H1 (cell line): ENCODE measurements at regions not wholly inside any gene's neighbourhood (a gene's known extent, or its start where the extent isn't known, plus 50 kb on each side); places are given as distances from the start of the nearest gene placed in this dataset.

Source experiments
- CTCF ChIA-PET: fragments of 300-600 bp; sonication (Branson Sonifier 250); formaldehyde crosslinking; loops from one replicate; lab custom pipeline; 2021; ENCODE audit not compliant: partially characterized antibody; lab: Charles Lee
- POLR2A ChIA-PET: fragments of 300-600 bp; sonication (Branson Sonifier 250); formaldehyde crosslinking; loops from one replicate; lab custom pipeline; 2021; ENCODE audit warnings: inconsistent platforms; ENCODE audit not compliant: partially characterized antibody; lab: Charles Lee
- DNase-seq, 2 experiments: peaks; one replicate each; pipeline versions ENCODE4 v3.0.0 to v3.0.0-alpha.2; 2010 to 2022; ENCODE audit warnings: low spot score in 2 of 2, low read depth in 1 of 2, mixed read lengths in 1 of 2
- FAIRE-seq: peaks from 2 replicates; lab custom pipeline; 2011; peaks lifted over from hg19 to GRCh38; lab: Jason Lieb, UNC
- H2AFZ ChIP-seq: 2 replicates; pipeline ENCODE4 v1.8.1; 2012; ENCODE audit warnings: low read length, inconsistent platforms
- H2AK5ac ChIP-seq: 2 replicates; pipeline ENCODE4 v1.6.1; 2013; ENCODE audit warnings: low read depth, low read length
- H2BK120ac ChIP-seq: replicated peaks from 2 replicates; pipeline ENCODE3; 2013; ENCODE audit warnings: low read depth, low read length, inconsistent platforms
- H2BK12ac ChIP-seq: 2 replicates; pipeline ENCODE4 v1.6.1; 2013; ENCODE audit warnings: low read depth, low read length
- H2BK15ac ChIP-seq: 2 replicates; pipeline ENCODE4 v1.6.1; 2013; ENCODE audit warnings: low read length
- H2BK20ac ChIP-seq: 2 replicates; pipeline ENCODE4 v1.6.1; 2013; ENCODE audit warnings: low read length
- H2BK5ac ChIP-seq: 2 replicates; pipeline ENCODE4 v1.6.1; 2013; ENCODE audit warnings: low read depth, low read length
- H3K14ac ChIP-seq: 2 replicates; pipeline ENCODE4 v1.6.1; 2013; ENCODE audit warnings: inconsistent platforms; ENCODE audit not compliant: insufficient read length
- H3K18ac ChIP-seq: 2 replicates; pipeline ENCODE4 v1.6.1; 2013; ENCODE audit warnings: low read length; ENCODE audit errors: extremely low read depth
- H3K23ac ChIP-seq: 2 replicates; pipeline ENCODE4 v1.6.1; 2013; ENCODE audit warnings: inconsistent platforms; ENCODE audit not compliant: insufficient read length
- H3K23me2 ChIP-seq: 2 replicates; pipeline ENCODE4 v1.6.1; 2013; ENCODE audit warnings: low read depth, low read length
- H3K27ac ChIP-seq: 2 replicates; pipeline ENCODE4 v1.6.1; 2011; ENCODE audit warnings: low read depth, low read length, inconsistent platforms
- H3K27me3 ChIP-seq, 4 experiments: replicated peaks in 1 of 4; 1 replicate in 1 of 4; 2 replicates in 3 of 4; pipeline versions ENCODE4 v1.6.1 to v1.8.1; 2011 to 2013; ENCODE audit warnings: low read length in 3 of 4, mild to moderate bottlenecking in 3 of 4, inconsistent platforms in 2 of 4, mixed read lengths in 2 of 4, moderate library complexity in 1 of 4; ENCODE audit not compliant: control insufficient read depth in 3 of 4, insufficient read depth in 3 of 4; ENCODE audit errors: extremely low read depth in 1 of 4
- H3K36me3 ChIP-seq, 4 experiments: 2 replicates each; pipeline versions ENCODE4 v1.6.1 to v1.8.1; 2011 to 2013; ENCODE audit warnings: mild to moderate bottlenecking in 4 of 4, low read length in 3 of 4, moderate library complexity in 2 of 4, control low read depth in 1 of 4, inconsistent platforms in 1 of 4; ENCODE audit not compliant: insufficient read depth in 4 of 4, control insufficient read depth in 2 of 4
- H3K4ac ChIP-seq: replicated peaks from 2 replicates; pipeline ENCODE3; 2013; ENCODE audit warnings: low read length, low read depth, mixed read lengths, inconsistent platforms; ENCODE audit not compliant: insufficient read length
- H3K4me1 ChIP-seq, 4 experiments: replicated peaks in 1 of 4; 1 replicate in 1 of 4; 2 replicates in 3 of 4; pipeline versions ENCODE4 v1.6.1 to v1.8.1; 2011 to 2013; ENCODE audit warnings: low read length in 3 of 4, inconsistent platforms in 2 of 4, mixed read lengths in 1 of 4; ENCODE audit not compliant: insufficient read depth in 4 of 4, control insufficient read depth in 3 of 4
- H3K4me2 ChIP-seq, 2 experiments: 2 replicates each; pipeline versions ENCODE4 v1.6.1 to v1.8.1; 2011 to 2013; ENCODE audit warnings: low read depth in 2 of 2, low read length in 2 of 2, control low read depth in 1 of 2, inconsistent platforms in 1 of 2, mild to moderate bottlenecking in 1 of 2; ENCODE audit not compliant: insufficient read depth in 1 of 2
- H3K4me3 ChIP-seq, 4 experiments: fragments of 200-600, 300-600 bp in 1 of 4; sonication (generic), shearing (Covaris generic), sonication (Bioruptor Twin) in 1 of 4; 2 replicates each; pipeline versions ENCODE4 v1.5.1 to v1.8.1; 2011 to 2016; ENCODE audit warnings: low read length in 4 of 4, low read depth in 3 of 4, control low read depth in 2 of 4, inconsistent platforms in 2 of 4, mild to moderate bottlenecking in 2 of 4, mixed read lengths in 1 of 4, moderate library complexity in 1 of 4; ENCODE audit not compliant: insufficient read depth in 2 of 4; ENCODE audit errors: extremely low read depth in 1 of 4
- H3K56ac ChIP-seq: replicated peaks from 2 replicates; pipeline ENCODE3; 2013; ENCODE audit warnings: low read depth, mild to moderate bottlenecking, mixed read lengths, low read length, inconsistent platforms; ENCODE audit not compliant: insufficient read length
- H3K79me1 ChIP-seq: 2 replicates; pipeline ENCODE4 v1.6.1; 2013; ENCODE audit warnings: low read depth, low read length, control low read depth
- H3K79me2 ChIP-seq, 2 experiments: 2 replicates each; pipeline versions ENCODE4 v1.6.1 to v1.8.1; 2012 to 2013; ENCODE audit warnings: low read length in 2 of 2, mild to moderate bottlenecking in 2 of 2, inconsistent platforms in 1 of 2; ENCODE audit not compliant: insufficient read depth in 2 of 2, control insufficient read depth in 1 of 2
- H3K9ac ChIP-seq, 4 experiments: replicated peaks in 1 of 4; 1 replicate in 1 of 4; 2 replicates in 3 of 4; pipeline versions ENCODE4 v1.6.1 to v1.8.1; 2011 to 2013; ENCODE audit warnings: low read depth in 3 of 4, low read length in 3 of 4, control low read depth in 2 of 4, mild to moderate bottlenecking in 2 of 4, moderate library complexity in 2 of 4, inconsistent platforms in 1 of 4; ENCODE audit errors: extremely low read depth in 1 of 4
- H3K9me3 ChIP-seq, 2 experiments: 2 replicates each; pipeline versions ENCODE4 v1.6.1 to v1.8.1; 2012 to 2013; ENCODE audit warnings: mild to moderate bottlenecking in 2 of 2, moderate library complexity in 2 of 2, control low read depth in 1 of 2, inconsistent platforms in 1 of 2, low read depth in 1 of 2, low read length in 1 of 2, mixed read lengths in 1 of 2; ENCODE audit not compliant: insufficient read depth in 2 of 2
- H4K20me1 ChIP-seq, 2 experiments: replicated peaks in 1 of 2; 2 replicates each; pipeline versions ENCODE3 to v1.8.1; 2011 to 2013; ENCODE audit warnings: inconsistent platforms in 2 of 2, low read length in 2 of 2, mild to moderate bottlenecking in 1 of 2; ENCODE audit not compliant: insufficient read depth in 2 of 2, control insufficient read depth in 1 of 2
- H4K5ac ChIP-seq: 2 replicates; pipeline ENCODE4 v1.6.1; 2013; ENCODE audit warnings: low read length, low read depth, mixed read lengths, inconsistent platforms; ENCODE audit not compliant: insufficient read length
- H4K8ac ChIP-seq: 2 replicates; pipeline ENCODE4 v1.8.0; 2013; ENCODE audit warnings: mild to moderate bottlenecking, moderate library complexity, low read length, inconsistent platforms; ENCODE audit not compliant: insufficient read depth; ENCODE audit errors: extremely low read depth
- H4K91ac ChIP-seq: replicated peaks from 2 replicates; pipeline ENCODE3; 2013; ENCODE audit warnings: low read length, mixed read lengths, inconsistent platforms; ENCODE audit not compliant: insufficient read length
- ATF2 ChIP-seq: IDR thresholded peaks from 2 replicates; pipeline ENCODE4 v1.6.1; 2012; ENCODE audit warnings: low read length, inconsistent platforms
- CHD2 ChIP-seq: IDR thresholded peaks from 2 replicates; pipeline ENCODE4 v1.6.1; 2012; ENCODE audit warnings: low read length, improper control_type of control experiment
- NRF1 ChIP-seq: IDR thresholded peaks from 2 replicates; pipeline ENCODE4 v1.6.1; 2011; ENCODE audit warnings: mild to moderate bottlenecking, low read depth, low read length, improper control_type of control experiment
- POLR2AphosphoS5 ChIP-seq: IDR thresholded peaks from 2 replicates; pipeline ENCODE4 v1.6.1; 2011; ENCODE audit warnings: low read depth, low read length
- SP4 ChIP-seq: IDR thresholded peaks from 2 replicates; pipeline ENCODE4 v1.6.1; 2012; ENCODE audit warnings: low read length, inconsistent platforms
- WGBS, 2 experiments: shearing (Covaris generic) in 1 of 2; methylation state at CpG; one replicate each; pipeline versions ENCODE4 v1.1.6 to v1.1.7; 2013 to 2015; ENCODE audit warnings: low lambda C conversion rate in 2 of 2, mixed read lengths in 2 of 2, inconsistent platforms in 1 of 2, low coverage in 1 of 2, missing lambda C conversion rate in 1 of 2; ENCODE audit not compliant: insufficient replicate concordance in 2 of 2, insufficient coverage in 1 of 2, insufficient read length in 1 of 2; ENCODE audit errors: extremely low coverage in 1 of 2, missing lambda C conversion rate in 1 of 2; 5-methylcytosine and 5-hydroxymethylcytosine counted together

GRCh38 chr7:13717031-13717430 lies 272.4 kb downstream of the ETV1 start:
- Histone ChIP-seq H4K8ac (no peak overlapping the region), H3K27me3 (no peaks in the 10 kb centered on the region), H2BK15ac (no peak overlapping the region), H2BK5ac (no peak overlapping the region), H2BK12ac (no peak overlapping the region), H4K91ac (no peak overlapping the region), H3K4me1 (no peaks in the 10 kb centered on the region), H3K23me2 (no peaks in the 10 kb centered on the region; the same call in 1 of the 2 replicates), H3K4me3 (no peak overlapping the region), H3K18ac (no peak overlapping the region), H3K4me2 (no peak overlapping the region), H3K36me3 (peaks cover 0 to 2% (median 0%) of the 10 kb centered on the region in 4 experiments; a peak in 1 of 8 replicates), H3K4ac (no peak overlapping the region), H3K9ac (no peak overlapping the region), H3K79me1 (no peaks in the 10 kb centered on the region), H3K9me3 (peaks cover 0 to 5% of the 10 kb centered on the region in 2 experiments; a peak in 2 of 4 replicates), H2BK20ac (no peak overlapping the region), H4K20me1 (no peaks in the 10 kb centered on the region), H3K27ac (no peak overlapping the region), H3K56ac (no peak overlapping the region), H3K23ac (no peak overlapping the region), H2AFZ (no peak overlapping the region), H2BK120ac (no peak overlapping the region), H3K79me2 (no peaks in the 10 kb centered on the region), H4K5ac (no peak overlapping the region), H3K14ac (no peak overlapping the region), H2AK5ac (no peak overlapping the region)
- DNase-seq (no peak), FAIRE-seq (no peak)
- WGBS, 2 experiments = 93% methylated on average over 2 of the region's 2 CpGs; no CpG with 5 or more reads in 1 of the 2 experiments
- CTCF ChIA-PET = no interaction called here
- POLR2A ChIA-PET = no interaction called here
- TF ChIP-seq NRF1 (no peak), ATF2 (no peak), SP4 (no peak), POLR2AphosphoS5 (no peak), CHD2 (no peak)
